ENCODE measurements at regions not wholly inside any gene's neighbourhood (a gene's known extent, or its start where the extent isn't known, plus 50 kb on each side); places are given as distances from the start of the nearest gene placed in this dataset.

GRCh38 chr18:22667616-22668422 lies 250.1 kb upstream of the CTAGE1 start:
- intact Hi-C loops (cut with micrococcal nuclease): no loop called here
- Mint-ChIP-seq H3K27me3 (ENCODE audit: insufficient read depth) (no peaks in the 10 kb centered on the region), H3K36me3 (ENCODE audit: low read depth) (no peaks in the 10 kb centered on the region), H3K27ac (no peak overlapping the region), H3K9me3 (peaks cover 16% of the 10 kb centered on the region), H3K4me3 (no peak overlapping the region), H3K4me1 (ENCODE audit: low read depth) (no peaks in the 10 kb centered on the region)
- no peak for DNase-seq (ENCODE audit: low spot score)

- H3K36me3 Mint-ChIP-seq (ENCODE audit: low read depth): no peaks in the 10 kb centered on the region
- no peaks in the 10 kb centered on the region for H3K27me3 Mint-ChIP-seq (ENCODE audit: insufficient read depth)
- intact Hi-C loops (cut with micrococcal nuclease): no loop called here
- H3K27ac Mint-ChIP-seq: no peak overlapping the region
- DNase-seq (ENCODE audit: low spot score): no peak
- no peak overlapping the region for H3K4me3 Mint-ChIP-seq
- no peaks in the 10 kb centered on the region for H3K4me1 Mint-ChIP-seq (ENCODE audit: low read depth)
- H3K9me3 Mint-ChIP-seq: peaks cover 10% of the 10 kb centered on the region
These were observed 250.8 kb upstream of the CTAGE1 start for GRCh38 chr18:22668496-22668895.

GRCh38 chr18:22670914-22671313 lies 253.2 kb upstream of the CTAGE1 start:
- H3K27me3 Mint-ChIP-seq (ENCODE audit: insufficient read depth): peaks cover 2% of the 10 kb centered on the region
- H3K4me3 Mint-ChIP-seq: no peak overlapping the region
- intact Hi-C loops (cut with micrococcal nuclease): loop anchor here (10.0 kb wide), 1 partner anchor 64 kb away; no protein-coding TSS in a partner anchor
- peaks cover 5% of the 10 kb centered on the region for H3K9me3 Mint-ChIP-seq
- H3K4me1 Mint-ChIP-seq (ENCODE audit: low read depth): no peaks in the 10 kb centered on the region
- no peaks in the 10 kb centered on the region for H3K36me3 Mint-ChIP-seq (ENCODE audit: low read depth)
- DNase-seq (ENCODE audit: low spot score): no peak
- no peak overlapping the region for H3K27ac Mint-ChIP-seq

- Mint-ChIP-seq H3K9me3 (no peaks in the 10 kb centered on the region), H3K27me3 (ENCODE audit: insufficient read depth) (peaks cover 2% of the 10 kb centered on the region), H3K4me1 (ENCODE audit: low read depth) (no peaks in the 10 kb centered on the region), H3K27ac (no peak overlapping the region), H3K36me3 (ENCODE audit: low read depth) (no peaks in the 10 kb centered on the region), H3K4me3 (no peak overlapping the region)
- no peak for DNase-seq (ENCODE audit: low spot score)
- intact Hi-C loops (cut with micrococcal nuclease): loop anchor here (10.0 kb wide), 1 partner anchor 61 kb away; no protein-coding TSS in a partner anchor
These were observed 255.6 kb upstream of the CTAGE1 start for GRCh38 chr18:22673182-22673862.

- Mint-ChIP-seq H3K4me3 (no peak overlapping the region), H3K9me3 (no peaks in the 10 kb centered on the region), H3K36me3 (ENCODE audit: low read depth) (no peaks in the 10 kb centered on the region), H3K27ac (no peak overlapping the region), H3K27me3 (ENCODE audit: insufficient read depth) (peaks cover 2% of the 10 kb centered on the region), H3K4me1 (ENCODE audit: low read depth) (no peaks in the 10 kb centered on the region)
- no peak for DNase-seq (ENCODE audit: low spot score)
- intact Hi-C loops (cut with micrococcal nuclease): loop anchor here (10.0 kb wide), 1 partner anchor 61 kb away; no protein-coding TSS in a partner anchor
These were observed 256.6 kb upstream of the CTAGE1 start for GRCh38 chr18:22674272-22674671.

GRCh38 chr18:22675006-22675405 lies 257.3 kb upstream of the CTAGE1 start:
- Mint-ChIP-seq H3K4me1 (ENCODE audit: low read depth) (no peaks in the 10 kb centered on the region), H3K27ac (no peak overlapping the region), H3K27me3 (ENCODE audit: insufficient read depth) (peaks cover 2% of the 10 kb centered on the region), H3K4me3 (no peak overlapping the region), H3K9me3 (no peaks in the 10 kb centered on the region), H3K36me3 (ENCODE audit: low read depth) (no peaks in the 10 kb centered on the region)
- intact Hi-C loops (cut with micrococcal nuclease): loop anchor here (10.0 kb wide), 1 partner anchor 60 kb away; no protein-coding TSS in a partner anchor
- DNase-seq (ENCODE audit: low spot score): no peak

- H3K27ac Mint-ChIP-seq: no peak overlapping the region
- H3K36me3 Mint-ChIP-seq (ENCODE audit: low read depth): no peaks in the 10 kb centered on the region
- H3K4me3 Mint-ChIP-seq: no peak overlapping the region
- peaks cover 2% of the 10 kb centered on the region for H3K27me3 Mint-ChIP-seq (ENCODE audit: insufficient read depth)
- no peaks in the 10 kb centered on the region for H3K9me3 Mint-ChIP-seq
- intact Hi-C loops (cut with micrococcal nuclease): loop anchor here (10.0 kb wide), 1 partner anchor 58 kb away; no protein-coding TSS in a partner anchor
- no peaks in the 10 kb centered on the region for H3K4me1 Mint-ChIP-seq (ENCODE audit: low read depth)
- no peak for DNase-seq (ENCODE audit: low spot score)
These were observed 256.7 kb upstream of the RBBP8 start for GRCh38 chr18:22676423-22676822.

- Mint-ChIP-seq H3K4me1 (ENCODE audit: low read depth) (no peaks in the 10 kb centered on the region), H3K4me3 (no peak overlapping the region), H3K36me3 (ENCODE audit: low read depth) (no peaks in the 10 kb centered on the region), H3K9me3 (no peaks in the 10 kb centered on the region), H3K27me3 (ENCODE audit: insufficient read depth) (peaks cover 4% of the 10 kb centered on the region), H3K27ac (no peak overlapping the region)
- intact Hi-C loops (cut with micrococcal nuclease): loop anchor here (10.0 kb wide), 1 partner anchor 56 kb away; no protein-coding TSS in a partner anchor
- no peak for DNase-seq (ENCODE audit: low spot score)
These were observed 254.6 kb upstream of the RBBP8 start for GRCh38 chr18:22678486-22678885.

GRCh38 chr18:22680944-22681343 lies 252.2 kb upstream of the RBBP8 start:
- Mint-ChIP-seq H3K27ac (no peak overlapping the region), H3K27me3 (ENCODE audit: insufficient read depth) (peaks cover 2% of the 10 kb centered on the region), H3K9me3 (no peaks in the 10 kb centered on the region), H3K4me3 (no peak overlapping the region), H3K4me1 (ENCODE audit: low read depth) (no peaks in the 10 kb centered on the region), H3K36me3 (ENCODE audit: low read depth) (no peaks in the 10 kb centered on the region)
- DNase-seq (ENCODE audit: low spot score): no peak
- intact Hi-C loops (cut with micrococcal nuclease): no loop called here

- H3K4me1 Mint-ChIP-seq (ENCODE audit: low read depth): no peaks in the 10 kb centered on the region
- DNase-seq (ENCODE audit: low spot score): no peak
- no peaks in the 10 kb centered on the region for H3K36me3 Mint-ChIP-seq (ENCODE audit: low read depth)
- H3K27me3 Mint-ChIP-seq (ENCODE audit: insufficient read depth): peaks cover 2% of the 10 kb centered on the region
- no peaks in the 10 kb centered on the region for H3K9me3 Mint-ChIP-seq
- intact Hi-C loops (cut with micrococcal nuclease): no loop called here
- no peak overlapping the region for H3K4me3 Mint-ChIP-seq
- H3K27ac Mint-ChIP-seq: no peak overlapping the region
These were observed 251.2 kb upstream of the RBBP8 start for GRCh38 chr18:22681908-22682307.

- no peaks in the 10 kb centered on the region for H3K4me1 Mint-ChIP-seq (ENCODE audit: low read depth)
- no peaks in the 10 kb centered on the region for H3K36me3 Mint-ChIP-seq (ENCODE audit: low read depth)
- no peaks in the 10 kb centered on the region for H3K9me3 Mint-ChIP-seq
- no peak overlapping the region for H3K27ac Mint-ChIP-seq
- H3K27me3 Mint-ChIP-seq (ENCODE audit: insufficient read depth): peaks cover 2% of the 10 kb centered on the region
- no peak for DNase-seq (ENCODE audit: low spot score)
- H3K4me3 Mint-ChIP-seq: no peak overlapping the region
- intact Hi-C loops (cut with micrococcal nuclease): no loop called here
These were observed 250.4 kb upstream of the RBBP8 start for GRCh38 chr18:22682720-22683119.

GRCh38 chr18:22683196-22683676 lies 249.9 kb upstream of the RBBP8 start:
- Mint-ChIP-seq H3K4me1 (ENCODE audit: low read depth) (no peaks in the 10 kb centered on the region), H3K27ac (no peak overlapping the region)

GRCh38 chr18:22683786-22684185 lies 249.3 kb upstream of the RBBP8 start:
- H3K4me1 Mint-ChIP-seq (ENCODE audit: low read depth): no peaks in the 10 kb centered on the region
- H3K4me3 Mint-ChIP-seq: no peak overlapping the region

More at GRCh38 chr18:22683196-22683676, 249.9 kb upstream of the RBBP8 start:
- no peak for DNase-seq (ENCODE audit: low spot score)
- Mint-ChIP-seq H3K27me3 (ENCODE audit: insufficient read depth) (peaks cover 2% of the 10 kb centered on the region), H3K36me3 (ENCODE audit: low read depth) (no peaks in the 10 kb centered on the region), H3K4me3 (no peak overlapping the region), H3K9me3 (no peaks in the 10 kb centered on the region)
- intact Hi-C loops (cut with micrococcal nuclease): no loop called here

More at GRCh38 chr18:22683786-22684185, 249.3 kb upstream of the RBBP8 start:
- Mint-ChIP-seq H3K9me3 (no peaks in the 10 kb centered on the region), H3K36me3 (ENCODE audit: low read depth) (no peaks in the 10 kb centered on the region), H3K27ac (no peak overlapping the region), H3K27me3 (ENCODE audit: insufficient read depth) (peaks cover 2% of the 10 kb centered on the region)
- no peak for DNase-seq (ENCODE audit: low spot score)
- intact Hi-C loops (cut with micrococcal nuclease): no loop called here

Data from activated T-helper 1 cell treated with anti-CD3 and anti-CD28 coated beads, Interleukin-12 subunit alpha, Interleukin-12 subunit beta, Interleukin-2, Interleukin-4 antibody, amounts not matched to agents 30 ng/mL and 10 ng/mL and 1 ng/mL, durations not matched to agents 14 hours and 24 hours and 36 hours (primary cell).